ENCODE measurements at regions not wholly inside any gene's neighbourhood (a gene's known extent, or its start where the extent isn't known, plus 50 kb on each side); places are given as distances from the start of the nearest gene placed in this dataset.

DNA sequence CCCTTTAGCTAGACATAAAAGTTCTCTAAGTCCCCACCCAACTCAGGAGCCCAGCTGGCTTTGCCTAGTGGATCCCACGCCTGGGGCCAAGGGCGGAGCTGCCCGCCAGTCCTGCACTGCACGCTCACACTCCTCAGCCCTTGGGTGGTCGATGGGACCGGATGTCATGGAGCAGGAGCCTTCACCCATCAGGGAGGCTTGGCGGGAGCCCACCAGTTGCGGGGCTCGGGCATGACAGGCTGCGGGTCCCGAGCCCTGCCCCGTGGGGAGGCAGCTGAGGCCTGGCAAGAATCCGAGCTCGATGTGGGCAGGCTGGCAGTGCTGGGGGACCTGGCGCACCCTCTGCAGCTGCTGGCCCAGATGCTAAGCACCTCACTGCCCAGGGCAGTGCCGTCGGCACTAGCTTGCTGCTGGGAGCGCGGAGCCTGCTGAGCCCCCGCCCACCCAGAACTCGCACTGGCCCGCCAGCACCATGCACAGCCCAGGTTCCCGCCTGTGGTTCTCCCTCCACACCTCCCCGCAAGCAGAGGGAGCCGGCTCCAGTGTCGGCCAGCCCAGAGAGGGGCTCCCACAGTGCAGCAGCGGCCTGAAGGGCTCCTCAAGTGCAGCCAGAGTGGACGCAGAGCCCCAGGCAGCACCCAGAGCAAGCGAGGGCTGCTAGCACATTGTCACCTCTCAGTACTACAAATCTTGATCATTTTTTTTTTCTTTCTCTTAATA lies 391.4 kb upstream of the NDN start:
- TF ChIP-seq, protein P1, sequence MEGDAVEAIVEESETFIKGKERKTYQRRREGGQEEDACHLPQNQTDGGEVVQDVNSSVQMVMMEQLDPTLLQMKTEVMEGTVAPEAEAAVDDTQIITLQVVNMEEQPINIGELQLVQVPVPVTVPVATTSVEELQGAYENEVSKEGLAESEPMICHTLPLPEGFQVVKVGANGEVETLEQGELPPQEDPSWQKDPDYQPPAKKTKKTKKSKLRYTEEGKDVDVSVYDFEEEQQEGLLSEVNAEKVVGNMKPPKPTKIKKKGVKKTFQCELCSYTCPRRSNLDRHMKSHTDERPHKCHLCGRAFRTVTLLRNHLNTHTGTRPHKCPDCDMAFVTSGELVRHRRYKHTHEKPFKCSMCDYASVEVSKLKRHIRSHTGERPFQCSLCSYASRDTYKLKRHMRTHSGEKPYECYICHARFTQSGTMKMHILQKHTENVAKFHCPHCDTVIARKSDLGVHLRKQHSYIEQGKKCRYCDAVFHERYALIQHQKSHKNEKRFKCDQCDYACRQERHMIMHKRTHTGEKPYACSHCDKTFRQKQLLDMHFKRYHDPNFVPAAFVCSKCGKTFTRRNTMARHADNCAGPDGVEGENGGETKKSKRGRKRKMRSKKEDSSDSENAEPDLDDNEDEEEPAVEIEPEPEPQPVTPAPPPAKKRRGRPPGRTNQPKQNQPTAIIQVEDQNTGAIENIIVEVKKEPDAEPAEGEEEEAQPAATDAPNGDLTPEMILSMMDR (conservative IDR thresholded peaks at IDR 0.05) = no peak
- no peak for TF ChIP-seq ZFX (IDR thresholded peaks at IDR 0.05)
